HG03060 (cell line): ENCODE measurements at regions not wholly inside any gene's neighbourhood (a gene's known extent, or its start where the extent isn't known, plus 50 kb on each side); places are given as distances from the start of the nearest gene placed in this dataset.
"Not testable (repeated sequence)": the region's sequence is repeated elsewhere in the genome, so short reads cannot be mapped to it uniquely, and the experiment has no call there.

Experiments
- ATAC-seq: cut with Tn5 transposase; IDR thresholded peaks from one replicate; pipeline ENCODE4 v1.9.1; 2021; ENCODE audit warnings: low read depth, moderate number of reproducible peaks; ENCODE audit not compliant: unreplicated experiment

DNA sequence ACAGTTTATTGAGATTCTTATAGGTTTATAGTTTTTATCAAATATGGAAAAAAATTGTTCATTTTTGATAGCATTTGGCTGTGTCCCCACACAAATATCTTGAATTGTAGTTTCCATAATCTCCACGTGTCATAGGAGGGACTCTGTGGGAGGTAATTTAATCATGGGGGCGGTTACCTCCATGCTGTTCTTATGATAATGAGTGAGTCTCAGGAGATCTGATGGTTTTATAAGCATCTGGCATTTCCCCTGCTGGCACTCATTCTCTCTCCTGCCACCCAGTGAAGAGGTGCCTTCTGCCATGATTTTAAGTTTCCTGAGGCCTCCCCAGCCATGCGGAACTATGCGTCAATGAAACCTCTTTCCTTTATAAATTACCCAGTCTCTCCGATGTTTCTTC lies 420.6 kb upstream of the KAZN start:
- ATAC-seq = not testable (repeated sequence)

GRCh38 chr1:14180738-14181137 lies 417.7 kb upstream of the KAZN start:
- ATAC-seq = no peak

GRCh38 chr1:14181191-14181795 lies 417.2 kb upstream of the KAZN start:
- no peak for ATAC-seq

DNA sequence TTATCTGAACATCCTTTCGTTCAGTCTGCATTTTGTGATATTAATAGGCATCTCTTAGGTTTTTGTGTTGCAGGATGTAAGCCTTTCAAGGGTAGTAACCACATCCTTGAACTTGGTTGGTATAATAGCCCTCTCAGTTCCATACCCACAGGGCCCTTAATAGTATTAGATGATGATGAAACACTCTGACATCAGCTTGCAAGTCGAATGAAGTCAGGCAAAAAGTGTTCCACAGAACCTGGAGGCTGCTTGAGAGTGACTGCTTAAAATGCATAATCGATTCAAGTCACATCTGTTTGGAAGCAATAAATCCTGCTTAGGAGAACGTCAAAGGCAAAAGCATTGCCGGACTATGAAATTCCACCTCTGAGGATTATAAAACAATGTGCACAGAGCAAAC lies 415.6 kb upstream of the KAZN start:
- ATAC-seq = no peak

DNA sequence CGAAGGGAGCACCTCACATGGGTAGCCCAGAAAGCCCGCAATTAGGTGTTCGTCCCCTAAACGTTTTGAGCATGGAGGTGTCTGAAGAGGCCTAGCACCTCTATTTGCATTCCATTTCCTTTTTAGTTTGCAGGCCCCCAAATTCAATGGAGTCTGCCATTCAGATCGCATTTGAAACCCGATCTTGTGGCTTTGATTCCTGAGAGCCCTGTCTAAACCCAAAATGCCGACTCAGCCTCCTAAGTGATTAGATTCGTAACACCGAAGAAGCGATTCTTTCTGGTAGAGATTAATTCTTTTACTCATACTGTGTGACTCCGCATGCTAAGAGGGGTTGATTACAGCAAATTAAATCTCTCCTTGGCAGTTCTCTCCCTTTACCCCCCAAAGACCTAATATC lies 415.2 kb upstream of the KAZN start:
- ATAC-seq = no peak

- ATAC-seq = no peak
These were observed 414.0 kb upstream of the KAZN start for GRCh38 chr1:14184454-14184853.

DNA sequence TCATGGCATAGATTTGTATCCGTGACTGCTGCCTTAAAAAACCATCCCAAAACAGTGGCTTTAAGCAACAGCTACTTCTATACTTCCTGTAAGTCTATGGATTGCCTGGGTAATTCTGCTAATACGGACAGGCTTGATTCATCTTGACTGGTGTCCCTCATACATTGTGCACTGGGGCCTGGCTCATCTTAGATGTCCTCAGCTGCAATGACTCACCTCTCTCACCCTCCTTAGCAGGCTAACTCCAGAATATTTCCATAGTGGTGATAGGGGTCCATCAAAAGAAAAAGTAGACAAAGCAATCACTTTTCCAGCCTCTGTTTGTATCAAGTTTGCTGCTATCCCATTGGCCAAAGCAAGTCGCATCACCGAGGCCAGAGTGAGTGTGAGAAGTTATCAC lies 409.1 kb upstream of the KAZN start:
- no peak for ATAC-seq

- no peak for ATAC-seq
These were observed 408.0 kb upstream of the KAZN start for GRCh38 chr1:14190508-14190907.

DNA sequence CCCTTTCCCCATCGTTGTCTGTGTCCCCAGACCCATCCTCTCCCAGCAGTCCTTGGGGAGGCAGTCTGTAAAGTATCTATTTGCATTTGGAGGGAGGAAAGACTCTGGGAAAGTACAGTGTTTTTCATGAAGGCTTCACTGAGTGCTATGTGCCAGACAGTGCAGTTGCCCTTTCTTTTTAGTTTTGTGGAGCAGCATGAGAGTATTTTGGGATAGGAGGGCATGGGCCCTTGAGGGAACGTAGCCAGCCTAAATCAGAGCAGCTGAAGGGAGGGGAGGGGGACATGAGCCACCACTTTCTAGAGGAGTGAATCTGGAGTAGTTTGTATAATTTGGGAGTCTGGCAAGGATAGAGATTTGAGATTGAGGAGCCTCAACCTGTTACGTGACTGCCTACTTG lies 404.0 kb upstream of the KAZN start:
- ATAC-seq = no peak

DNA sequence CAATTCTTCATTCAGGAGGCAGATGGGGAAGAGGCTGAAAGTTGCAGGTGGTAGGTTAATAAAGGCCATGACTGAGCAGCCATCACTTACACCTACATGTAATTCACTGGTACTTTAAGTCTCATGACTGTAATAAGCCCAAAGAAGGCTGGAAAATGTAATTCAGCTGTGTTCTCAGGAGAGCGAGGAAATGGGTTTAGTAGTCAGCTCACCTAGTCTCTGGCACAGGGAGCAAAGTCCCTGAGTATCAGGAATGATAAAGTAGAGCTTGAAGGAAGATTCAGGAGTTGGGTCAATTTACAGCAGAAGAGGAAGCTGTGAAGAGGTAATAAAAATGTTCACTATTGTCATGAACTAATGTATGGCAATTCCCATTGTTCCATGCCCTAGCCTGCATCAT lies 393.4 kb upstream of the KAZN start:
- no peak for ATAC-seq

DNA sequence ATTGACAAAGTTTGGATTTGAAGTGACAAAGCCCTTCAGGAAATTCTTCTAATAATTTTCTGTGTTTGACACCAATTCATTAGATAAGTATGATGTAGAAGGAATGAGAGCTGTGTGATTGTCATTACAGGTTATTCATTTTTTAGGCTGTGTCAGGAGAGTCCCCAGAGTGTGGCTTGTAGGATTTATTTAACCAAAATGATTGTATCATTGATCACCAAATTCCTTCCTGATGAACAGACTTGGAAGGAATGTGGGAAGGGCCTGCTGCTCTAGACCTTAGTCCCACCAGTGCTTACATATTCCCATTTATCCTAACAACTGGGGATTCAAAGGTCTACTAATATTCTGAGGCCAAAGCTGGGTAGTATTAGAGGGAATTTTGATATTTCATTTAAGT lies 383.3 kb upstream of the KAZN start:
- no peak for ATAC-seq

DNA sequence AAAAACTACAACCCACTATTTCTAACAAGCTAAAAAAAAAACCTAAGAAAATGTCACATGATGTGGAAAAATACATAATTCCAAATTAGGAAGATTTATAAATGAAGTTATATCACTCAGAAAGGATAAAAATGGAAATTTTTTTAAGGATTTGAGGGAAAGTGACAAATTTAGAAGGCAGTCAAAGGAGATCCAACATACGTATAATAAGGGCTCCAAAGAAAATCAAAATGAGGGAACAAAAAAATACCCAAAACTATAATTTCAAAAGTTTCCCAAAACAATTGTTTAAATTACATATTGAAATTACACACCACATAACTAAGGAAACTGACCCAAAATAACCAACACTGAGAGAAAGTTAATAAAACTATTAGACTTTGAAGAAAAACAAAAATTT lies 381.1 kb upstream of the KAZN start:
- ATAC-seq = no peak

- no peak for ATAC-seq
These were observed 378.2 kb upstream of the KAZN start for GRCh38 chr1:14220324-14220723.

DNA sequence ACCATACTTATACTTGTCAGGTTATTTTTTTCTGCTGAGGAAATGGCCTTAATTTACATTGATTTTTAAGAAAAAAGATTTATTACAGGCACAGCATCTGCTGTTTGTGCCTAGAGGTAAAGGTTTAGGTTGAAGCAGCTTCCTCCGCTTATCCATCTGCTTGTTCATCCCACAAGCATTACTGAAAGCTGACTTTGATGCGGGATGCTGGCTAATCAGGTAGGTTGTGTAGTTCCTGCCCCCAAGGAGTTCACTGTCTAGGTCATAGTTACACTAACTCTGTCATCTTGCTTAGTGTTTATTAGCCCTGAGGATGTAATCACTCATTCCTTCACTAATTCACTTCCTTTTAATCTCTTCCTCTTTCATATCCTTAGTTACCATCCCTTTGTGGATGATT lies 377.7 kb upstream of the KAZN start:
- no peak for ATAC-seq

DNA sequence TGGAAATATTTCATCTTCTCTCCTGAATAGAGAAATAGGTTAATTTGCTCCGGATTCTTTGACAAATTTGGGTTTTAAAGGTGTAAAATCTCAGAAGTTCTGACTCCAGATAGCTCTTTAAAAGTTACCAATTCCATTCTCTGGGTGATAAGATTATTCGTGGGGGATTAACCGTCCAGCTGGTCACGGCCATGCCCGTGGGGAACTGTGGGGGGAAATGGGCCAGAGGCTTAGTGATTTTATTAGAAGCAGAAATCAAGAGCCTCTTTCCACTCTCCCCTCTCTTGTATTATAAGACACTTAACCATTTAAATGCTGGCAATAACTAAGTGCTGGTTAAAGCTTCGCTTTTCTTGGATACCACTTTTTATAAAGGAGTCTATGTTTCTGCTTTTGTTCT lies 376.4 kb upstream of the KAZN start:
- no peak for ATAC-seq

GRCh38 chr1:14228677-14229076 lies 369.8 kb upstream of the KAZN start:
- ATAC-seq = no peak

DNA sequence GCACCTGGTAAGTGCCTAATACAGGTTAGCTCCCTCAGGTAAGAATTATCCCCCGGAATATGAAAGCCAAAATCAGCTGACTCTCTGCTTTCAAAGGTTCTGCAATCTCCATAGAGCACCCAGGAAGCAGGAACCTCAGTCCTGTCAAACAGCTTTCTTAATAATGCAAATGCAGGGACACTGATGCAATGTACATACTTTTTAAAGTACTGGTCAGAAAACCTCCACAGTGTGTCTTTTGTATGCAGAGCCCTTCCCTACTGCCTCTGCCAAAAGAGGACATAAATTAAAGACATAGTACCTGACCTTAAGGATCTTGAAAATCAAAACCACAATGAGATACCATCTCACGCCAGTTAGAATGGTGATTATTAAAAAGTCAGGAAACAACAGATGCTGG lies 365.0 kb upstream of the KAZN start:
- no peak for ATAC-seq

- ATAC-seq = no peak
These were observed 362.4 kb upstream of the KAZN start for GRCh38 chr1:14236097-14236496.

DNA sequence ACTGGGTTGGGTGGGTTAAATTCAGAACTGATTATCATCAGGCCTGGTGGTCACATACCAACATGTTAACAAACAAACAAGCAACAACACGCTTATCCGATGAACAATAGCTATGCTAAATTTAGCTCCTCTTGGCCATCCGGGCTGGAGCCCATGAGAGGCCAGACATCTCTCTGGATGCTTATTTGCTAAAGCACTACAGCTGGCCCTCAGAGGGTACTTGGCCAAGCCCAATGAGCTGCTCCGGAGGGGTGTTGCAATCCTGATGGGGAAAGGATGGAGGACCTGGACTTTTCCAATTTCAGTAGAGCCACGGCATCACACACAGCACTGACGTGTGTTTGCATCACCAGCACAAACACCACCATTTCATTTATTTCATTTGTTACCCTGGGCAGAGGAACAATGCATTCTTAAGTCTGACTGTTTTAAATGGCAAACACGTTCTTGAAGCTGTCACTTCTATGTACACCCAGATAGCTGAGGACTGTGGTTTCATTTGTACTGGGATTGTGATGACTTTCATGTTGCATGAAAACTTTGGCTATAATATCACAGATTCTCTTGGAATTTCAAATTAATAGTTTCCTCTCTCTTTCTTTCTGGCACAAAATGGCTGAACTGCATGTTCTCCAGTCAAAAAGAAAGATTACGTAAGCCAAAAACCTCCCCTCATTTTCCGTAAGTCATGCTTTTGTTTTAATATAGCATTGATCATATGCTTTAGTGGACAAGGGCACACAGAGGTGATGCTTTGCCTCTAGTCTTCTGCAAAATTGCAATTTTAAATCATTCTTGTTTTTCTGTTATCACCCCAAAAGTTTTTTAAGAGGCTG lies 359.8 kb upstream of the KAZN start:
- no peak for ATAC-seq

GRCh38 chr1:14240265-14240664 lies 358.2 kb upstream of the KAZN start:
- ATAC-seq = no peak

- ATAC-seq = no peak
These were observed 356.4 kb upstream of the KAZN start for GRCh38 chr1:14242123-14242522.

DNA sequence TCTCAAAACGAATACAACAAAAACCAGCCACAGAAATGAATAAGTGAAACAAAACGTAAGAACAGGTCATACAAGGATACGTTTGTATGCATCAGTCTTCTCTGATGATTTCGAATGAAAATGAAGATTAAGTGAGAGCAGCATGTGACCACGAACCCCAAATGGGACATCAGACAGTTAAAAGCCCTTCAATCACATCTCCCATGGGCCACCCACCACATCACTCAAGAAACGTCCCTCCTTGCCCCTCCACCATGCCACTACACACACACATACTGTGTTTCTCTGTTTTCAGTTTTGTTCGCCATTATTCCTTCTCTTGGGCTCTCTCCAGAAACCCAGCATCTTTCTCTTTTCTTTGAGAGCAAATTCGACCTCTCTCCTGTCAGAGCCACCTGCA lies 355.6 kb upstream of the KAZN start:
- no peak for ATAC-seq
